ENCODE measurements at regions not wholly inside any gene's neighbourhood (a gene's known extent, or its start where the extent isn't known, plus 50 kb on each side); places are given as distances from the start of the nearest gene placed in this dataset.

DNA sequence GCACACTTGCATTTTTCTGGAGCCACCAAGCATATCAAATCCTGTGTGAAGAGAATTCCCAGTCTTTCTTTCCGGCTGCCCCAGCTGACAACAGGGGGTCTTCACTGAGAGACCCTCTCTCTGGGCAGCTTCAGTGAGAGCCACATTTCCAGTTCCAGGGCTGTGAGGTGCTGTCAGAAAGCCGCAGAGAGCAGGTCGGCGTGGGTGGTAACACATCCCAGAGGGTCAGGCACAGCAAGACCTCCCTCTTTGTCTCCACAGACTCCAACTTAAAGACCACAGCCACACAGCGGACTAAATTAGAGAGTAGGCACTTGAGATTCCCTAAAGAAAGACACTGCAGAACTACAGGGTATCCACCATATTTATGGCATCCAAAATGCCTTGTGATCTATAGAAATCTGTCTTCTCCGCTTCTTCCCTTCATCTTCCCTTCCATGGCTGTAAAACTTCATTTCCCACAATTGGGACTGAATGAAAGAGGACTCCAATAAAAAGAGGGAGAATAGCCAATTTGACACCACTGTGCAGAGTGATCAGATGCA, 116.0 kb upstream of the C7orf33 start:
- CTCF ChIA-PET: no interaction called here
- no TSS peak for BruUV-seq (replicated peaks)
- peaks cover 2% of the 10 kb centered on the region; the same call in 1 of the 2 replicates for H3K9me3 ChIP-seq (ENCODE audit: control insufficient read depth, insufficient read depth, low read length)
- WGBS, 2 experiments (ENCODE audit: extremely low coverage in 2 of 2, insufficient read length in 1 of 2): no CpG with 5 or more reads among the region's 6 CpGs
- H2AFZ ChIP-seq (replicated peaks; ENCODE audit: low read length, poor library complexity): no peak overlapping the region
- no peak overlapping the region for H2AK5ac ChIP-seq (ENCODE audit: low read depth, low read length)
- no peaks in the 10 kb centered on the region for H3K79me1 ChIP-seq (ENCODE audit: low read depth in 1 of 2, low read length in 2 of 2)
- no peaks in the 10 kb centered on the region for H3K9me1 ChIP-seq (ENCODE audit: insufficient read depth, low read length)
- H3K4me1 ChIP-seq (ENCODE audit: control insufficient read depth, insufficient read depth, low read length): no peaks in the 10 kb centered on the region
- TF ChIP-seq, protein P1, sequence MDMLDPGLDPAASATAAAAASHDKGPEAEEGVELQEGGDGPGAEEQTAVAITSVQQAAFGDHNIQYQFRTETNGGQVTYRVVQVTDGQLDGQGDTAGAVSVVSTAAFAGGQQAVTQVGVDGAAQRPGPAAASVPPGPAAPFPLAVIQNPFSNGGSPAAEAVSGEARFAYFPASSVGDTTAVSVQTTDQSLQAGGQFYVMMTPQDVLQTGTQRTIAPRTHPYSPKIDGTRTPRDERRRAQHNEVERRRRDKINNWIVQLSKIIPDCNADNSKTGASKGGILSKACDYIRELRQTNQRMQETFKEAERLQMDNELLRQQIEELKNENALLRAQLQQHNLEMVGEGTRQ (IDR thresholded peaks at IDR 0.05; ENCODE audit: low read depth, low read length): no peak
- TF ChIP-seq MAZ (IDR thresholded peaks at IDR 0.05; ENCODE audit: borderline replicate concordance, low read depth, low read length): no peak
- H4K5ac ChIP-seq (ENCODE audit: low read depth, low read length): no peak overlapping the region
- H2BK120ac ChIP-seq (ENCODE audit: low read depth, low read length): no peak overlapping the region
- POLR2A ChIA-PET (ENCODE audit: unreplicated experiment): no interaction called here
- no peak overlapping the region for H3K14ac ChIP-seq (replicated peaks; ENCODE audit: low read depth, low read length)
- H3K56ac ChIP-seq (ENCODE audit: extremely low read depth, insufficient read depth, low read length): no peak overlapping the region
- no peak overlapping the region for H3K27ac ChIP-seq (ENCODE audit: insufficient read depth, low read length)
- H3K4me2 ChIP-seq (ENCODE audit: low read depth, low read length): no peak overlapping the region
- H2BK5ac ChIP-seq (ENCODE audit: low read depth, low read length, poor library complexity, severe bottlenecking): no peak overlapping the region
- H3K9ac ChIP-seq (ENCODE audit: low read depth, low read length): no peak overlapping the region
- dilution Hi-C loops (cut with HindIII; ENCODE audit: low sequenced_read_pairs, unreplicated experiment) (no loop called here), intact Hi-C loops (cut with micrococcal nuclease) (no loop called here), in situ Hi-C loops (cut with MboI; ENCODE audit: low sequenced_read_pairs) (no loop called here)
- no peak overlapping the region for H4K8ac ChIP-seq (ENCODE audit: low read depth in 2 of 2, low read length in 2 of 2)
- H3K27me3 ChIP-seq (ENCODE audit: control insufficient read depth, insufficient read depth, low read length): no peaks in the 10 kb centered on the region
- no peak overlapping the region for H3K23ac ChIP-seq (ENCODE audit: low read depth, low read length)
- H4K20me1 ChIP-seq (ENCODE audit: insufficient read depth, low read length): no peaks in the 10 kb centered on the region
- H2BK15ac ChIP-seq (ENCODE audit: low read depth, low read length): no peak overlapping the region
- H3K18ac ChIP-seq (ENCODE audit: low read depth, low read length): no peak overlapping the region
- no peak overlapping the region for H2BK20ac ChIP-seq (ENCODE audit: low read depth, low read length)
- DNase-seq: no peak
- no peak for ATAC-seq (ENCODE audit: low read depth)
- H4K91ac ChIP-seq (ENCODE audit: insufficient read depth, low read depth, low read length): no peak overlapping the region
- no peak overlapping the region for H3K4me3 ChIP-seq (ENCODE audit: insufficient read depth, low read depth, low read length)
- H2AK9ac ChIP-seq (replicated peaks; ENCODE audit: low read depth, low read length, poor library complexity): no peak overlapping the region
- H3K4ac ChIP-seq (ENCODE audit: low read depth, low read length): no peak overlapping the region
- H3K36me3 ChIP-seq (ENCODE audit: control insufficient read depth, insufficient read depth, low read length): no peaks in the 10 kb centered on the region

Measured in IMR-90 (cell line).